Kidney (tissue), 13 donors: ENCODE measurements at regions not wholly inside any gene's neighbourhood (a gene's known extent, or its start where the extent isn't known, plus 50 kb on each side); places are given as distances from the start of the nearest gene placed in this dataset.

Experiments used
- DNase-seq, 5 donors: peaks; one replicate each; pipeline ENCODE4 v3.0.0-alpha.2; 2013 to 2020
- FAIRE-seq: peaks from 2 replicates; lab custom pipeline; 2012; peaks lifted over from hg19 to GRCh38; lab: Jason Lieb, UNC
- H3K27ac ChIP-seq, 2 donors: one replicate each; pipeline ENCODE4 v1.7.0; 2013; ENCODE audit warnings: low read depth in 2 of 2, low read length in 2 of 2, inconsistent platforms in 1 of 2
- H3K27me3 ChIP-seq: one replicate; pipeline ENCODE4 v1.7.1; 2013; ENCODE audit warnings: low read length, inconsistent platforms; ENCODE audit not compliant: control insufficient read depth, insufficient read depth
- H3K36me3 ChIP-seq, 3 donors: one replicate each; pipeline versions ENCODE4 v1.7.0 to v1.7.1; 2013; ENCODE audit warnings: low read length in 3 of 3, control low read depth in 1 of 3, inconsistent platforms in 1 of 3; ENCODE audit not compliant: insufficient read depth in 3 of 3, control insufficient read depth in 2 of 3
- H3K4me1 ChIP-seq, 3 donors: one replicate each; pipeline versions ENCODE4 v1.7.0 to v1.7.1; 2013; ENCODE audit warnings: low read length in 3 of 3, inconsistent platforms in 1 of 3, low read depth in 1 of 3; ENCODE audit not compliant: control insufficient read depth in 2 of 3, insufficient read depth in 2 of 3
- H3K4me3 ChIP-seq, 3 donors: one replicate each; pipeline versions ENCODE4 v1.7.0 to v1.8.1; 2013; ENCODE audit warnings: low read length in 3 of 3, control low read depth in 1 of 3, inconsistent platforms in 1 of 3
- H3K9ac ChIP-seq, 3 donors: one replicate each; pipeline versions ENCODE4 v1.7.0 to v1.7.1; 2013; ENCODE audit warnings: low read length in 3 of 3, control low read depth in 1 of 3, inconsistent platforms in 1 of 3
- H3K9me3 ChIP-seq, 3 donors: one replicate each; pipeline versions ENCODE4 v1.7.0 to v1.7.1; 2013; ENCODE audit warnings: low read length in 3 of 3, control low read depth in 1 of 3, inconsistent platforms in 1 of 3; ENCODE audit not compliant: control insufficient read depth in 2 of 3, insufficient read depth in 1 of 3
- intact Hi-C: fragments of 100-400 bp; cut with DNase I; formaldehyde crosslinking; loops from one replicate; pipeline ENCODE4 v1.11.1; 2022
- TF ChIP-seq, protein P1 (sequence below): IDR thresholded peaks from 3 replicates; pipeline ENCODE4 v1.5.1; 2012; ENCODE audit warnings: mild to moderate bottlenecking, moderate library complexity, borderline replicate concordance; ENCODE audit not compliant: insufficient read depth; ENCODE audit errors: extremely low read depth
- donor health status: control.
- donor health status: control.
- donor health status: control.
- donor health status: control.
- donor health status: control.
- donor health status: DM: yes; HTN: yes; CAD: no.
- donor health status: Normal renal cell carcinoma (clear cell type).

DNA sequence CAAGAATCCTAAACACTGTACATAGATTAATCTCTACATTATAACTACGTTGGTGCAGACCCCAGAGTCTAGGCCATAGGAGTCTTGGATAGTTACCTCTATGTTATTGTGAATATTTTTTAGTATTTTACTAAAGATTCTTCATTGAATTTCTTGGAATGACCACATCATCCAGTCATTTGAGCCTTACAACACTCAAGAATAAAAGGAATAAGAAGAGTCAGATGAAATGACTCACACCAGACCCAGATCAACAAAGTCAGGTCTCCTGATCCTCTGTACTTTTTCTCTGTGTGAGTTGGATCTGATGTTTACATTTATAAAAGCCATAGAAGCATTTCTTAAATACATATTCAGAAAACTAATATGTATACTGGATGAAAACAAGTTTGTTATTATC is 179.2 kb upstream of the ARHGAP20 start:
- no peaks in the 10 kb centered on the region for H3K27me3 ChIP-seq
- no peak overlapping the region for H3K9ac ChIP-seq
- no peaks in the 10 kb centered on the region for H3K36me3 ChIP-seq
- TF ChIP-seq, protein P1, sequence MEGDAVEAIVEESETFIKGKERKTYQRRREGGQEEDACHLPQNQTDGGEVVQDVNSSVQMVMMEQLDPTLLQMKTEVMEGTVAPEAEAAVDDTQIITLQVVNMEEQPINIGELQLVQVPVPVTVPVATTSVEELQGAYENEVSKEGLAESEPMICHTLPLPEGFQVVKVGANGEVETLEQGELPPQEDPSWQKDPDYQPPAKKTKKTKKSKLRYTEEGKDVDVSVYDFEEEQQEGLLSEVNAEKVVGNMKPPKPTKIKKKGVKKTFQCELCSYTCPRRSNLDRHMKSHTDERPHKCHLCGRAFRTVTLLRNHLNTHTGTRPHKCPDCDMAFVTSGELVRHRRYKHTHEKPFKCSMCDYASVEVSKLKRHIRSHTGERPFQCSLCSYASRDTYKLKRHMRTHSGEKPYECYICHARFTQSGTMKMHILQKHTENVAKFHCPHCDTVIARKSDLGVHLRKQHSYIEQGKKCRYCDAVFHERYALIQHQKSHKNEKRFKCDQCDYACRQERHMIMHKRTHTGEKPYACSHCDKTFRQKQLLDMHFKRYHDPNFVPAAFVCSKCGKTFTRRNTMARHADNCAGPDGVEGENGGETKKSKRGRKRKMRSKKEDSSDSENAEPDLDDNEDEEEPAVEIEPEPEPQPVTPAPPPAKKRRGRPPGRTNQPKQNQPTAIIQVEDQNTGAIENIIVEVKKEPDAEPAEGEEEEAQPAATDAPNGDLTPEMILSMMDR: no peak
- H3K4me3 ChIP-seq: no peak overlapping the region
- FAIRE-seq: no peak
- no peak for DNase-seq
- H3K27ac ChIP-seq: no peak overlapping the region
- no peaks in the 10 kb centered on the region for H3K4me1 ChIP-seq
- intact Hi-C loops: no loop called here
- no peaks in the 10 kb centered on the region for H3K9me3 ChIP-seq

DNA sequence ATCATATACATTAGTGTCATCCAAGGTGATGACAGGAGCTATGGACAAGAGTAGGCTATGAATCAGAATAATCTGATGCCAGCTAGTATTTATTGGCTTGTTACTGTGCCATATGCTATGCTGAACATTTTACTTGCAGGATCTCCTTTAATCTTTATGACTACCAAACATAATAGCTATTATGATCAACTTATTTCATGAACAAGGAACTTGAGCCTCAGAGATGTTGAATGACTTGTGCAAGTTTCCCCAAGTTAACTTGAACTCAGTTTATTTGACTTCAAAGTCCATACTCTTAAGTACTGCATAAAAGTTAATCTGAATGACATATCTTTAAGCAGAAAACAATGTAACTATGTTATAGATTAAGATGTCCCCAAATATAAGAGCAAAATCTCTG is 178.8 kb upstream of the ARHGAP20 start:
- no peak for FAIRE-seq
- no peak overlapping the region for H3K4me3 ChIP-seq
- intact Hi-C loops: no loop called here

DNA sequence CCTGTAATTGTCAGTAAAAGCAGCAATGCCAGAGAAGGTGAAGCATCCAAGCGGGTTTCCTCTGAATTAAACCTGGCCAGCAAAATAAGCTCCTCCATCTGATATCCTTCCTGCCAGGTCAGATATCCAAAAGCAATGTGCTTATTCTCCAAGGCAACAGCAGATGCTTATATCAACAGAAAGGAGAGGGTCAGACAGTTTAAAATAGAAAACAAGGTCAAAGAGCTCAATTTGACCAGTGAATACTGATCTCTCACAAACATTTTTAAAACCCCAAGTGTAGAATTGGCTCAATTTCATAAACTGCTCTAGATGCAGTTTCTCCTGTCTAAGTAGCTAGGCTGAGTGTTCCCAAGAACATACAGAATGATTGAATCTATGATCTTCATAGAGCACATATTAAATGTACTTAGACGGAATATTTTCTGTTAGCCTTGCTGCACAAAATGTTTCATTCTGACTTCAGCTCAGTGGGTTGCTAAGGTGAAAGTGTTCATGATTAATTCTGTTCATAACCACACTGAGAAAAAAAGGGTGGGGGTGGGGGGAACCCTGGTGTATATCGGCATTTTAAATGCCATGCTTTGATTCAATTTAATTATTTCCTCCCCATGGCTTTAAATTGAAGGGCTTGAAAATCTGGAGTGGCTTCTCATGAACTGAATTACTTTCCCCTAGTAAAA is 174.2 kb upstream of the ARHGAP20 start:
- Histone ChIP-seq H3K36me3 (no peaks in the 10 kb centered on the region), H3K9me3 (no peaks in the 10 kb centered on the region), H3K9ac (no peak overlapping the region), H3K4me3 (no peak overlapping the region), H3K4me1 (no peaks in the 10 kb centered on the region), H3K27ac (no peak overlapping the region), H3K27me3 (no peaks in the 10 kb centered on the region)
- FAIRE-seq: no peak
- TF ChIP-seq, protein P1: no peak
- peak in 1 of 5 donors; percentile 30 for DNase-seq
- intact Hi-C loops: no loop called here

More for the DNA sequence above, 178.8 kb upstream of the ARHGAP20 start:
- Histone ChIP-seq H3K36me3 (no peaks in the 10 kb centered on the region), H3K9ac (no peak overlapping the region), H3K27me3 (no peaks in the 10 kb centered on the region), H3K9me3 (no peaks in the 10 kb centered on the region), H3K27ac (no peak overlapping the region), H3K4me1 (no peaks in the 10 kb centered on the region)
- TF ChIP-seq, protein P1: no peak
- no peak for DNase-seq

DNA sequence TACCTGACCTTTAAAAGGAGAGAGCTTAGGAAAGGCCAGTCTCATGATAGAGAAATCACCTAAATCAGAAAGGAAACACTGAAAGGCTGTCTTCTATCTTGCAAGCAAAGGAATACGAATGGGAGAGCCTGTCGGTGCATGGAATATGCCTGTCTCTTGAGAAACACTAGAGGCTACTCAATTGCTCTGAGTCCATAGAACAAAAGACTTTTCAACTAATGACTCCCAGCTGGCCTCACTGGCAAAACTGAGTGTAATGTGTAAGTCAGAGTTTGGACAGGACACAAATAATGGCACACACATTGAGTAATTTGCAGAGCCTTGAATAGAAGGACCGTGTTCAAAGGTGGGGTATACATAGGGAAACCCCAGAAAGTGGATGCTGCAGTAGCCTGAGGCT is 171.0 kb upstream of the ARHGAP20 start:
- H3K27ac ChIP-seq: no peak overlapping the region
- H3K4me3 ChIP-seq: no peak overlapping the region
- peak in 1 of 5 donors; percentile 52 for DNase-seq
- no peaks in the 10 kb centered on the region for H3K9me3 ChIP-seq
- intact Hi-C loops: no loop called here
- H3K4me1 ChIP-seq: no peaks in the 10 kb centered on the region
- TF ChIP-seq, protein P1: no peak
- no peaks in the 10 kb centered on the region for H3K36me3 ChIP-seq
- no peak overlapping the region for H3K9ac ChIP-seq
- no peaks in the 10 kb centered on the region for H3K27me3 ChIP-seq
- no peak for FAIRE-seq
